OCI-LY3 (cell line): ENCODE measurements at regions not wholly inside any gene's neighbourhood (a gene's known extent, or its start where the extent isn't known, plus 50 kb on each side); places are given as distances from the start of the nearest gene placed in this dataset.

ENCODE experiments used
- EZH2phosphoT487 ChIP-seq: fragments of 200-600 bp; shearing (Covaris generic); IDR thresholded peaks from 2 replicates; pipeline ENCODE4 v1.6.1; 2018; ENCODE audit warnings: antibody characterized with exemption, mixed run types, low read depth
- TF ChIP-seq, protein P1 (sequence below): fragments of 200-600, 300-600 bp; sonication (generic); IDR thresholded peaks from 2 replicates; pipeline ENCODE4 v1.5.1; 2014; ENCODE audit warnings: antibody characterized with exemption, low read length, low read depth

DNA sequence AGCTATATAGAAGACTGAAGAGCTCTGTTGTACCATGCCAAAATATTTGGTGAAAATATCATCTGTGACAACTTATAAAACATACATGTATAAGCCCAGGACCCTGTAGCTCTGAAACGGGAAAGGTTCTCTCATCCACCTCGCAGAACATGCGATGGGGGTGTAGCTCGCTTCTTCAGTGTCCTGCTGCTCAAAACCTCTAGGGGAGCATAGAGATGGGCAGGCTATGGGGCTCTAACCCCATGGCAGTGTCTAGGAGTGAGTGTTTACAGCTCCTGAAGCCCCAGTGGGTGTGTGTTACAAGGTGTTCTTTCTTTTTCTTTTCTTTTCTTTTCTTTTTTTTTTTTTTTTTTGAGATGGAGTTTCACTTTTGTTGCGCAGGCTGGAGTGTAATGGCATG is 505.2 kb upstream of the SYNCRIP start:
- TF ChIP-seq, protein P1, sequence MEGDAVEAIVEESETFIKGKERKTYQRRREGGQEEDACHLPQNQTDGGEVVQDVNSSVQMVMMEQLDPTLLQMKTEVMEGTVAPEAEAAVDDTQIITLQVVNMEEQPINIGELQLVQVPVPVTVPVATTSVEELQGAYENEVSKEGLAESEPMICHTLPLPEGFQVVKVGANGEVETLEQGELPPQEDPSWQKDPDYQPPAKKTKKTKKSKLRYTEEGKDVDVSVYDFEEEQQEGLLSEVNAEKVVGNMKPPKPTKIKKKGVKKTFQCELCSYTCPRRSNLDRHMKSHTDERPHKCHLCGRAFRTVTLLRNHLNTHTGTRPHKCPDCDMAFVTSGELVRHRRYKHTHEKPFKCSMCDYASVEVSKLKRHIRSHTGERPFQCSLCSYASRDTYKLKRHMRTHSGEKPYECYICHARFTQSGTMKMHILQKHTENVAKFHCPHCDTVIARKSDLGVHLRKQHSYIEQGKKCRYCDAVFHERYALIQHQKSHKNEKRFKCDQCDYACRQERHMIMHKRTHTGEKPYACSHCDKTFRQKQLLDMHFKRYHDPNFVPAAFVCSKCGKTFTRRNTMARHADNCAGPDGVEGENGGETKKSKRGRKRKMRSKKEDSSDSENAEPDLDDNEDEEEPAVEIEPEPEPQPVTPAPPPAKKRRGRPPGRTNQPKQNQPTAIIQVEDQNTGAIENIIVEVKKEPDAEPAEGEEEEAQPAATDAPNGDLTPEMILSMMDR = no peak
- no peak for TF ChIP-seq EZH2phosphoT487
